ENCODE measurements at regions not wholly inside any gene's neighbourhood (a gene's known extent, or its start where the extent isn't known, plus 50 kb on each side); places are given as distances from the start of the nearest gene placed in this dataset.
"Not testable (repeated sequence)": the region's sequence is repeated elsewhere in the genome, so short reads cannot be mapped to it uniquely, and the experiment has no call there.

GRCh38 chr20:4625687-4626086 lies 60.6 kb upstream of the PRNP start:
- ChIA-PET CTCF (no interaction called here), POLR2A (no interaction called here)
- no TSS peak for BruUV-seq (replicated peaks)
- Histone ChIP-seq H3K4me1 (no peaks in the 10 kb centered on the region), H3K27me3 (replicated peaks; ENCODE audit: control insufficient read depth, insufficient read depth, low read length) (no peaks in the 10 kb centered on the region), H3K36me3 (ENCODE audit: control insufficient read depth, insufficient read depth, low read length) (no peaks in the 10 kb centered on the region), H3K4me3 (ENCODE audit: low read depth, low read length) (no peak overlapping the region), H3K9me3 (no peaks in the 10 kb centered on the region)
- H3K4me3 Mint-ChIP-seq (ENCODE audit: unreplicated experiment), result no peak overlapping the region
- no peak overlapping the region for H3K27ac Mint-ChIP-seq (ENCODE audit: unreplicated experiment)
- no peaks in the 10 kb centered on the region for H3K36me3 Mint-ChIP-seq (ENCODE audit: insufficient read depth, unreplicated experiment)
- H3K27me3 Mint-ChIP-seq (ENCODE audit: insufficient read depth, unreplicated experiment), result peaks cover 19% of the 10 kb centered on the region
- no peak for TF ChIP-seq CTCF (IDR thresholded peaks at IDR 0.05; ENCODE audit: insufficient read depth in 1 of 2, low read depth in 1 of 2, low read length in 1 of 2, severe bottlenecking in 1 of 2, unreplicated experiment in 1 of 2)
- intact Hi-C loops (cut with micrococcal nuclease; ENCODE audit: unreplicated experiment), result no loop called here
- no peak for DNase-seq
- peaks cover 17% of the 10 kb centered on the region for H3K9me3 Mint-ChIP-seq (ENCODE audit: unreplicated experiment)
- no peaks in the 10 kb centered on the region for H3K4me1 Mint-ChIP-seq (ENCODE audit: low read depth, unreplicated experiment)

GRCh38 chr20:4624675-4625336 lies 61.5 kb upstream of the PRNP start:
- H3K27ac Mint-ChIP-seq (ENCODE audit: unreplicated experiment); H3K36me3 ChIP-seq (ENCODE audit: control insufficient read depth, insufficient read depth, low read length); BruUV-seq (replicated peaks); H3K27me3 ChIP-seq (replicated peaks; ENCODE audit: control insufficient read depth, insufficient read depth, low read length); POLR2A ChIA-PET; intact Hi-C loops (cut with micrococcal nuclease; ENCODE audit: unreplicated experiment); H3K4me3 ChIP-seq (ENCODE audit: low read depth, low read length); H3K36me3 Mint-ChIP-seq (ENCODE audit: insufficient read depth, unreplicated experiment); CTCF ChIA-PET; H3K4me1 ChIP-seq; H3K4me3 Mint-ChIP-seq (ENCODE audit: unreplicated experiment); DNase-seq; H3K9me3 ChIP-seq; H3K4me1 Mint-ChIP-seq (ENCODE audit: low read depth, unreplicated experiment): not testable (repeated sequence)
- Mint-ChIP-seq H3K27me3 (ENCODE audit: insufficient read depth, unreplicated experiment) (peaks cover 19% of the 10 kb centered on the region), H3K9me3 (ENCODE audit: unreplicated experiment) (peaks cover 17% of the 10 kb centered on the region)

GRCh38 chr20:4619144-4619543 lies 67.1 kb upstream of the PRNP start:
- intact Hi-C loops (cut with micrococcal nuclease; ENCODE audit: unreplicated experiment), result not testable (repeated sequence)

GRCh38 chr20:4617484-4617883 lies 68.8 kb upstream of the PRNP start:
- Mint-ChIP-seq H3K4me3 (ENCODE audit: unreplicated experiment) (no peak overlapping the region), H3K36me3 (ENCODE audit: insufficient read depth, unreplicated experiment) (no peaks in the 10 kb centered on the region), H3K9me3 (ENCODE audit: unreplicated experiment) (peaks cover 7% of the 10 kb centered on the region), H3K27me3 (ENCODE audit: insufficient read depth, unreplicated experiment) (peaks cover 17% of the 10 kb centered on the region), H3K4me1 (ENCODE audit: low read depth, unreplicated experiment) (no peaks in the 10 kb centered on the region), H3K27ac (ENCODE audit: unreplicated experiment) (no peak overlapping the region)
- Histone ChIP-seq H3K4me1 (no peaks in the 10 kb centered on the region), H3K27me3 (replicated peaks; ENCODE audit: control insufficient read depth, insufficient read depth, low read length) (no peaks in the 10 kb centered on the region), H3K4me3 (ENCODE audit: low read depth, low read length) (no peak overlapping the region), H3K36me3 (ENCODE audit: control insufficient read depth, insufficient read depth, low read length) (no peaks in the 10 kb centered on the region), H3K9me3 (no peaks in the 10 kb centered on the region)
- ChIA-PET POLR2A (no interaction called here), CTCF (no interaction called here)
- BruUV-seq (replicated peaks), result no TSS peak
- no peak for TF ChIP-seq CTCF (IDR thresholded peaks at IDR 0.05; ENCODE audit: insufficient read depth in 1 of 2, low read depth in 1 of 2, low read length in 1 of 2, severe bottlenecking in 1 of 2, unreplicated experiment in 1 of 2)
- intact Hi-C loops (cut with micrococcal nuclease; ENCODE audit: unreplicated experiment), result no loop called here
- DNase-seq, result no peak

More at GRCh38 chr20:4619144-4619543, 67.1 kb upstream of the PRNP start:
- H3K27ac Mint-ChIP-seq (ENCODE audit: unreplicated experiment); POLR2A ChIA-PET; H3K36me3 ChIP-seq (ENCODE audit: control insufficient read depth, insufficient read depth, low read length); H3K36me3 Mint-ChIP-seq (ENCODE audit: insufficient read depth, unreplicated experiment); H3K4me1 Mint-ChIP-seq (ENCODE audit: low read depth, unreplicated experiment); H3K4me1 ChIP-seq; H3K4me3 Mint-ChIP-seq (ENCODE audit: unreplicated experiment); H3K4me3 ChIP-seq (ENCODE audit: low read depth, low read length); BruUV-seq (replicated peaks); DNase-seq; H3K9me3 ChIP-seq; CTCF ChIA-PET; H3K27me3 ChIP-seq (replicated peaks; ENCODE audit: control insufficient read depth, insufficient read depth, low read length): not testable (repeated sequence)
- Mint-ChIP-seq H3K27me3 (ENCODE audit: insufficient read depth, unreplicated experiment) (peaks cover 19% of the 10 kb centered on the region), H3K9me3 (ENCODE audit: unreplicated experiment) (peaks cover 14% of the 10 kb centered on the region)

Data from Caco-2 (cell line).